HEK293 (cell line): ENCODE measurements at regions not wholly inside any gene's neighbourhood (a gene's known extent, or its start where the extent isn't known, plus 50 kb on each side); places are given as distances from the start of the nearest gene placed in this dataset.
A peak's percentile ranks its signal among the peaks of the same experiment; 100 is the strongest.

ENCODE experiments used
- CTCF ChIA-PET: fragments of 350-600 bp; formaldehyde crosslinking; extraction: SDS; loops from one replicate; lab custom pipeline; 2021; ENCODE audit warnings: antibody characterized with exemption; lab: Yijun Ruan, JAX
- POLR2A ChIA-PET: fragments of 300-600 bp; formaldehyde crosslinking; extraction: SDS; loops from one replicate; lab custom pipeline; 2020; ENCODE audit warnings: antibody characterized with exemption, inconsistent platforms; lab: Yijun Ruan, JAX
- H3K27ac ChIP-seq: fragments of 200-500 bp; sonication (Bioruptor generic); 2 replicates; pipeline ENCODE4 v1.5.1; 2014; ENCODE audit warnings: low read depth, low read length, control low read depth, inconsistent platforms; ENCODE audit errors: extremely low read depth
- H3K36me3 ChIP-seq, 2 experiments: fragments of 200-500 bp in 1 of 2; sonication (Bioruptor generic) in 1 of 2; 1 replicate in 1 of 2; 2 replicates in 1 of 2; pipeline ENCODE4 v1.5.1; 2014 to 2017; ENCODE audit warnings: inconsistent platforms in 2 of 2, low read length in 2 of 2; ENCODE audit not compliant: control insufficient read depth in 2 of 2, insufficient read depth in 1 of 2
- H3K4me1 ChIP-seq: fragments of 200-500 bp; sonication (Bioruptor generic); 2 replicates; pipeline ENCODE4 v1.5.1; 2014; ENCODE audit warnings: mild to moderate bottlenecking, low read length, inconsistent platforms; ENCODE audit not compliant: control insufficient read depth, insufficient read depth
- H3K4me3 ChIP-seq: 2 replicates; pipeline ENCODE4 v1.5.1; 2011; ENCODE audit warnings: low read depth, mild to moderate bottlenecking, control low read depth, low read length, moderate library complexity
- H3K9me3 ChIP-seq: fragments of 200-500 bp; sonication (Bioruptor generic); 2 replicates; pipeline ENCODE4 v1.5.1; 2014; ENCODE audit warnings: low read depth, low read length, inconsistent platforms; ENCODE audit not compliant: control insufficient read depth, insufficient read depth
- CTCF ChIP-seq: fragments of 450-650 bp; formaldehyde crosslinking; IDR thresholded peaks from 2 replicates; pipeline ENCODE4 v1.5.1; 2016; ENCODE audit warnings: missing biosample characterization, missing genetic modification characterization
- GLI2 ChIP-seq: fragments of 450-650 bp; formaldehyde crosslinking; IDR thresholded peaks from 2 replicates; pipeline ENCODE4; 2017; ENCODE audit warnings: missing biosample characterization, missing genetic modification characterization, low read depth, borderline replicate concordance
- GLI4 ChIP-seq: fragments of 450-650 bp; formaldehyde crosslinking; IDR thresholded peaks from 2 replicates; pipeline ENCODE4 v1.5.1; 2016; ENCODE audit warnings: missing biosample characterization, missing genetic modification characterization
- KLF16 ChIP-seq: fragments of 450-650 bp; formaldehyde crosslinking; IDR thresholded peaks from 2 replicates; pipeline ENCODE4 v1.5.1; 2017; ENCODE audit warnings: missing biosample characterization, missing genetic modification characterization
- KLF7 ChIP-seq: fragments of 450-650 bp; formaldehyde crosslinking; IDR thresholded peaks from 2 replicates; pipeline ENCODE4 v1.5.1; 2016; ENCODE audit warnings: missing biosample characterization, missing genetic modification characterization, borderline replicate concordance
- MYNN ChIP-seq: fragments of 450-650 bp; formaldehyde crosslinking; IDR thresholded peaks from 2 replicates; pipeline ENCODE4 v1.5.1; 2016; ENCODE audit warnings: missing biosample characterization, missing genetic modification characterization, borderline replicate concordance
- PRDM1 ChIP-seq: fragments of 450-650 bp; formaldehyde crosslinking; IDR thresholded peaks from 2 replicates; pipeline ENCODE4; 2016; ENCODE audit warnings: missing biosample characterization, missing genetic modification characterization
- SALL2 ChIP-seq: fragments of 450-650 bp; formaldehyde crosslinking; IDR thresholded peaks from 2 replicates; pipeline ENCODE4 v1.5.0; 2017; ENCODE audit warnings: missing biosample characterization, mild to moderate bottlenecking, missing genetic modification characterization, borderline replicate concordance
- TRIM28 ChIP-seq: IDR thresholded peaks from 2 replicates; pipeline ENCODE4 v1.6.1; 2011; ENCODE audit warnings: low read length, control low read depth, borderline replicate concordance
- ZBTB17 ChIP-seq: fragments of 450-650 bp; formaldehyde crosslinking; IDR thresholded peaks from 2 replicates; pipeline ENCODE4 v1.5.1; 2016; ENCODE audit warnings: missing biosample characterization, missing genetic modification characterization
- ZBTB49 ChIP-seq: fragments of 450-650 bp; formaldehyde crosslinking; IDR thresholded peaks from 2 replicates; pipeline ENCODE4 v1.5.1; 2016; ENCODE audit warnings: missing biosample characterization, missing genetic modification characterization, low read depth
- ZBTB7A ChIP-seq: fragments of 450-650 bp; formaldehyde crosslinking; IDR thresholded peaks from 2 replicates; pipeline ENCODE4 v1.5.1; 2016; ENCODE audit warnings: low read depth, missing biosample characterization, missing genetic modification characterization
- ZFP69B ChIP-seq: fragments of 450-650 bp; formaldehyde crosslinking; IDR thresholded peaks from 2 replicates; pipeline ENCODE4 v1.5.1; 2016; ENCODE audit warnings: missing biosample characterization, missing genetic modification characterization
- ZNF133 ChIP-seq: fragments of 450-650 bp; formaldehyde crosslinking; IDR thresholded peaks from 2 replicates; pipeline ENCODE4 v1.5.1; 2016; ENCODE audit warnings: missing biosample characterization, missing genetic modification characterization
- ZNF138 ChIP-seq: fragments of 450-650 bp; formaldehyde crosslinking; IDR thresholded peaks from 2 replicates; pipeline ENCODE4 v1.5.1; 2016; ENCODE audit warnings: missing biosample characterization, missing genetic modification characterization, borderline replicate concordance
- ZNF140 ChIP-seq: fragments of 450-650 bp; formaldehyde crosslinking; IDR thresholded peaks from 2 replicates; pipeline ENCODE4 v1.5.1; 2016; ENCODE audit warnings: missing biosample characterization, missing genetic modification characterization
- ZNF169 ChIP-seq: fragments of 450-650 bp; formaldehyde crosslinking; IDR thresholded peaks from 2 replicates; pipeline ENCODE4 v1.5.1; 2016; ENCODE audit warnings: missing biosample characterization, missing genetic modification characterization
- ZNF184 ChIP-seq: fragments of 450-650 bp; IDR thresholded peaks from 2 replicates; pipeline ENCODE4 v1.5.1; 2018; ENCODE audit warnings: missing biosample characterization, mild to moderate bottlenecking, missing genetic modification characterization
- ZNF223 ChIP-seq: fragments of 450-650 bp; formaldehyde crosslinking; IDR thresholded peaks from 2 replicates; pipeline ENCODE4 v1.5.1; 2016; ENCODE audit warnings: missing biosample characterization, missing genetic modification characterization
- ZNF248 ChIP-seq: fragments of 450-650 bp; formaldehyde crosslinking; IDR thresholded peaks from 2 replicates; pipeline ENCODE4 v1.5.1; 2017; ENCODE audit warnings: missing biosample characterization, missing genetic modification characterization
- ZNF26 ChIP-seq: fragments of 450-650 bp; formaldehyde crosslinking; IDR thresholded peaks from 2 replicates; pipeline ENCODE4 v1.5.1; 2016; ENCODE audit warnings: missing biosample characterization, missing genetic modification characterization
- ZNF311 ChIP-seq: fragments of 450-650 bp; formaldehyde crosslinking; IDR thresholded peaks from 2 replicates; pipeline ENCODE4 v1.5.1; 2017; ENCODE audit warnings: missing biosample characterization, missing genetic modification characterization, borderline replicate concordance
- ZNF366 ChIP-seq: fragments of 450-650 bp; formaldehyde crosslinking; conservative IDR thresholded peaks from 2 replicates; pipeline ENCODE4 v1.5.1; 2016; ENCODE audit warnings: missing biosample characterization, missing genetic modification characterization
- ZNF391 ChIP-seq: fragments of 450-650 bp; formaldehyde crosslinking; IDR thresholded peaks from 2 replicates; pipeline ENCODE4 v1.5.1; 2016; ENCODE audit warnings: low read depth, missing biosample characterization, missing genetic modification characterization, borderline replicate concordance
- ZNF544 ChIP-seq: fragments of 450-650 bp; formaldehyde crosslinking; IDR thresholded peaks from 2 replicates; pipeline ENCODE4 v1.5.0; 2017; ENCODE audit warnings: missing biosample characterization, missing genetic modification characterization
- ZNF555 ChIP-seq: fragments of 450-650 bp; formaldehyde crosslinking; conservative IDR thresholded peaks from 2 replicates; pipeline ENCODE4 v1.5.1; 2017; ENCODE audit warnings: missing biosample characterization, mild to moderate bottlenecking, missing genetic modification characterization, inconsistent platforms
- ZNF776 ChIP-seq: fragments of 450-650 bp; formaldehyde crosslinking; IDR thresholded peaks from 2 replicates; pipeline ENCODE4 v1.5.0; 2017; ENCODE audit warnings: missing biosample characterization, missing genetic modification characterization, borderline replicate concordance
- ZNF792 ChIP-seq: fragments of 450-650 bp; formaldehyde crosslinking; IDR thresholded peaks from 2 replicates; pipeline ENCODE4 v1.5.1; 2016; ENCODE audit warnings: missing biosample characterization, missing genetic modification characterization
- ZXDB ChIP-seq: fragments of 450-650 bp; formaldehyde crosslinking; IDR thresholded peaks from 2 replicates; pipeline ENCODE4 v1.5.1; 2016; ENCODE audit warnings: missing biosample characterization, missing genetic modification characterization

- Histone ChIP-seq H3K9me3 (no peaks in the 10 kb centered on the region), H3K36me3 (no peaks in the 10 kb centered on the region), H3K4me1 (no peaks in the 10 kb centered on the region), H3K27ac (no peak overlapping the region), H3K4me3 (no peak overlapping the region)
- TF ChIP-seq MYNN (tag by site-specific recombination), result no peak
- TF ChIP-seq ZNF366 (tag by site-specific recombination), result peak; percentile 78
- no peak for TF ChIP-seq ZNF138
- TF ChIP-seq ZBTB17 (tag by site-specific recombination), result no peak
- TF ChIP-seq ZNF133 (tag by site-specific recombination), result no peak
- TF ChIP-seq ZBTB7A, result no peak
- no peak for TF ChIP-seq PRDM1 (tag by site-specific recombination)
- TF ChIP-seq ZNF169 (tag by site-specific recombination), result no peak
- CTCF ChIA-PET, result no interaction called here
- POLR2A ChIA-PET, result interaction anchor here (0.6 kb wide), 1 partner anchor 231 kb away, joined by 4 read pairs; the partner anchor contains the start of gene DAB1
Observed at GRCh38 chr1:57655161-57655560, 231.3 kb upstream of the DAB1 start.

GRCh38 chr1:57644667-57645066, 220.8 kb upstream of the DAB1 start:
- H3K27ac ChIP-seq, result no peak overlapping the region
- no peaks in the 10 kb centered on the region for H3K36me3 ChIP-seq
- no peak overlapping the region for H3K4me3 ChIP-seq
- TF ChIP-seq KLF7 (tag by site-specific recombination) (no peak), CTCF (tag by site-specific recombination) (no peak), ZXDB (tag by site-specific recombination) (no peak), ZNF223 (tag by site-specific recombination) (no peak), ZFP69B (tag by site-specific recombination) (no peak), ZNF248 (tag by site-specific recombination) (no peak), KLF16 (tag by site-specific recombination) (no peak), ZNF26 (no peak)
- H3K4me1 ChIP-seq, result no peaks in the 10 kb centered on the region
- ChIA-PET CTCF (interaction anchor here (0.6 kb wide), 1 partner anchor 910 kb away, joined by 3 read pairs; no protein-coding TSS in a partner anchor), POLR2A (no interaction called here)
- H3K9me3 ChIP-seq, result no peaks in the 10 kb centered on the region

DNA sequence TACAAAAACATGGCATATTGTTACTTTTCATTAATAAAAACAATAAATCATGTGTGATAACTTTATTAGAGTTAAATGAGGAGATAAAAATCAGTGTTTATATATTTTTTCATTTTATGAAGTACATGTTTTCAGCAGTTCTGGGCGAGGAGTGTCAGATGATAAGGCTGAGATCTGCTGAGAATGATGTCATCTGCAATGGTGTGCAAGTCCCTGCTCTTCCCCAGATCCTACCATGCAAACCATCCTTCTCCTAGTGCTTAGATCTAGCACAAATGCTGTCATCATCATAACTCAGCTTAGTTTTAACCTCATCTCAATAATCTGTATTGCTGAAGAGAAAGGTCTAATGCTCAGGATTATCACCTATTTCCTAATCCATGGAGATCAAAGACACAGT, 214.4 kb upstream of the DAB1 start:
- Histone ChIP-seq H3K4me1 (no peaks in the 10 kb centered on the region), H3K36me3 (no peaks in the 10 kb centered on the region), H3K27ac (no peak overlapping the region), H3K9me3 (no peaks in the 10 kb centered on the region), H3K4me3 (no peak overlapping the region)
- CTCF ChIA-PET, result no interaction called here
- POLR2A ChIA-PET, result no interaction called here
- TF ChIP-seq ZNF140 (no peak), ZNF792 (tag by site-specific recombination) (no peak), ZNF544 (tag by site-specific recombination) (no peak), GLI4 (tag by site-specific recombination) (no peak), ZNF555 (no peak), GLI2 (tag by site-specific recombination) (no peak), ZNF184 (no peak), SALL2 (no peak), ZBTB49 (no peak), ZNF366 (tag by site-specific recombination) (peak; percentile 53; the same call in 1 of the 2 replicates), ZNF776 (no peak), ZNF311 (tag by site-specific recombination) (no peak), TRIM28 (0 out of 2 replicates have a peak, but pooled peaks have one; percentile 39), ZNF391 (tag by site-specific recombination) (no peak)
